ENCODE measurements at regions not wholly inside any gene's neighbourhood (a gene's known extent, or its start where the extent isn't known, plus 50 kb on each side); places are given as distances from the start of the nearest gene placed in this dataset.
A peak's percentile ranks its signal among the peaks of the same experiment; 100 is the strongest.

- peak overlapping the region in 3 of 4 donors; percentile 16 to 69 (median 58) for H3K27ac ChIP-seq
- peaks cover 0 to 4% (median 0%) of the 10 kb centered on the region in 4 donors for H3K9me3 ChIP-seq
- TF ChIP-seq POLR2A (IDR thresholded peaks at IDR 0.05) (no peak), CTCF (IDR thresholded peaks at IDR 0.05) (no peak)
- H3K4me1 ChIP-seq, result no peaks in the 10 kb centered on the region
- no peaks in the 10 kb centered on the region for H3K36me3 ChIP-seq
- H3K4me3 ChIP-seq, result peak overlapping the region in 1 of 4 donors; percentile 20
- DNase-seq, result no peak
- no peaks in the 10 kb centered on the region for H3K27me3 ChIP-seq
These were observed 63.5 kb upstream of the RAPGEF4 start for GRCh38 chr2:172672114-172672513.

GRCh38 chr2:172673056-172673683, 62.5 kb upstream of the RAPGEF4 start:
- no peaks in the 10 kb centered on the region for H3K4me1 ChIP-seq
- TF ChIP-seq CTCF (IDR thresholded peaks at IDR 0.05), result no peak
- TF ChIP-seq POLR2A (IDR thresholded peaks at IDR 0.05), result no peak
- peaks cover 0 to 2% (median 0%) of the 10 kb centered on the region in 3 donors for H3K36me3 ChIP-seq
- peaks cover 0 to 4% (median 0%) of the 10 kb centered on the region in 4 donors for H3K9me3 ChIP-seq
- no peaks in the 10 kb centered on the region for H3K27me3 ChIP-seq
- H3K27ac ChIP-seq, result peak overlapping the region in 3 of 4 donors; percentile 14 to 69 (median 58)
- peak in 2 of 3 donors; percentile 71 to 84 for DNase-seq
- peak overlapping the region in 1 of 4 donors; percentile 20 for H3K4me3 ChIP-seq

GRCh38 chr2:172674034-172674967, 61.3 kb upstream of the RAPGEF4 start:
- H3K9me3 ChIP-seq, result peaks cover 0 to 4% (median 0%) of the 10 kb centered on the region in 4 donors
- H3K27me3 ChIP-seq, result no peaks in the 10 kb centered on the region
- no peak for DNase-seq
- H3K27ac ChIP-seq, result peak overlapping the region in 1 of 4 donors; percentile 58
- TF ChIP-seq CTCF (IDR thresholded peaks at IDR 0.05), result peak in 4 of 6 experiments; percentile 17 to 41 (median 24)
- TF ChIP-seq POLR2A (IDR thresholded peaks at IDR 0.05), result no peak
- H3K36me3 ChIP-seq, result peaks cover 0 to 2% (median 0%) of the 10 kb centered on the region in 3 donors
- no peaks in the 10 kb centered on the region for H3K4me1 ChIP-seq
- no peak overlapping the region for H3K4me3 ChIP-seq

- Histone ChIP-seq H3K27me3 (no peaks in the 10 kb centered on the region), H3K4me3 (no peak overlapping the region), H3K4me1 (no peaks in the 10 kb centered on the region), H3K36me3 (peaks cover 0 to 2% (median 0%) of the 10 kb centered on the region in 3 donors), H3K27ac (no peak overlapping the region), H3K9me3 (peaks cover 0 to 4% (median 0%) of the 10 kb centered on the region in 4 donors)
- no peak for DNase-seq
- TF ChIP-seq CTCF (IDR thresholded peaks at IDR 0.05), result peak in 1 of 6 experiments; percentile 1
- no peak for TF ChIP-seq POLR2A (IDR thresholded peaks at IDR 0.05)
These were observed 60.7 kb upstream of the RAPGEF4 start for GRCh38 chr2:172674968-172675303.

- Histone ChIP-seq H3K27ac (no peak overlapping the region), H3K36me3 (peaks cover 0 to 2% (median 0%) of the 10 kb centered on the region in 3 donors), H3K4me3 (no peak overlapping the region), H3K9me3 (peaks cover 0 to 4% (median 0%) of the 10 kb centered on the region in 4 donors), H3K4me1 (no peaks in the 10 kb centered on the region), H3K27me3 (no peaks in the 10 kb centered on the region)
- TF ChIP-seq CTCF (IDR thresholded peaks at IDR 0.05) (no peak), POLR2A (IDR thresholded peaks at IDR 0.05) (no peak)
- DNase-seq, result no peak
These were observed 58.3 kb upstream of the RAPGEF4 start for GRCh38 chr2:172677363-172677762.

All from Peyer's patch (tissue), 4 donors.